Psoas muscle (tissue), 7 donors: ENCODE measurements at regions not wholly inside any gene's neighbourhood (a gene's known extent, or its start where the extent isn't known, plus 50 kb on each side); places are given as distances from the start of the nearest gene placed in this dataset.

ENCODE experiments used
- ATAC-seq, 4 donors: fragments of 200-7000 bp; cut with Tn5 transposase; one replicate each; pipeline ENCODE4 v1.9.1; 2020; ENCODE audit warnings: moderate library complexity in 3 of 4, mild to moderate bottlenecking in 2 of 4
- DNase-seq, 2 donors: peaks; one replicate each; pipeline ENCODE4 v3.0.0-alpha.2; 2020
- H3K27ac ChIP-seq: fragments of 200-600 bp; one replicate; pipeline ENCODE4 v1.8.0; 2022
- H3K27me3 ChIP-seq, 3 donors: fragments of 200-600 bp in 1 of 3; one replicate each; pipeline versions ENCODE4 v1.6.1 to v1.8.0; 2013 to 2022; ENCODE audit warnings: low read length in 2 of 3, mild to moderate bottlenecking in 2 of 3, moderate library complexity in 1 of 3; ENCODE audit not compliant: insufficient read depth in 3 of 3
- H3K36me3 ChIP-seq, 2 donors: fragments of 200-600 bp in 1 of 2; one replicate each; pipeline versions ENCODE4 v1.6.1 to v1.8.0; 2013 to 2022; ENCODE audit warnings: low read depth in 1 of 2, mild to moderate bottlenecking in 1 of 2, moderate library complexity in 1 of 2; ENCODE audit not compliant: insufficient read depth in 1 of 2
- H3K4me1 ChIP-seq: fragments of 200-600 bp; one replicate; pipeline ENCODE4 v1.8.0; 2022
- H3K4me3 ChIP-seq: fragments of 200-600 bp; one replicate; pipeline ENCODE4 v1.8.0; 2022; ENCODE audit warnings: mild to moderate bottlenecking
- H3K9me3 ChIP-seq: fragments of 200-600 bp; one replicate; pipeline ENCODE4 v1.8.0; 2022
- CTCF ChIP-seq: fragments of 200-600 bp; IDR thresholded peaks from one replicate; pipeline ENCODE4 v1.8.0; 2022; ENCODE audit warnings: antibody characterized with exemption
- WGBS, 3 donors: extraction: QIAGEN DNeasy Blood & Tissue Kit; methylation state at CpG; one replicate each; pipeline versions ENCODE4 v1.1.6 to v1.1.7; 2013; 5-methylcytosine and 5-hydroxymethylcytosine counted together
- intact Hi-C, 2 donors: fragments of 100-400 bp; cut with DNase I; formaldehyde crosslinking; loops; one replicate each; pipeline versions ENCODE4 v1.11.0 to v1.14.2; 2022
- donor health status: healthy with polysubstance abuse.
- donor health status: DM: no; HTN: no; CAD: no; lungs with moderate emphysema.
- donor health status: Bipolar disorder and iron deficiency.
- donor health status: healthy.
- donor health status: DM: yes; HTN: yes; CAD: no.
- donor health status: DM: no; HTN: no; CAD: no.
- donor health status: DM: yes; HTN: yes; CAD: no.

- TF ChIP-seq CTCF = no peak
- H3K36me3 ChIP-seq = no peaks in the 10 kb centered on the region
- 83 to 88% (median 86%) methylated on average over 1 of the region's 1 CpG for WGBS, 3 donors
- H3K4me3 ChIP-seq = no peak overlapping the region
- no peak for DNase-seq
- H3K9me3 ChIP-seq = no peaks in the 10 kb centered on the region
- ATAC-seq = peak in 2 of 4 donors; percentile 35 to 40
- no peaks in the 10 kb centered on the region for H3K4me1 ChIP-seq
- no peak overlapping the region for H3K27ac ChIP-seq
- H3K27me3 ChIP-seq = no peaks in the 10 kb centered on the region
- intact Hi-C loops = no loop called here
These were observed 169.5 kb upstream of the NTF3 start for GRCh38 chr12:5262450-5262849.

- H3K4me3 ChIP-seq = no peak overlapping the region
- H3K36me3 ChIP-seq = no peaks in the 10 kb centered on the region
- H3K9me3 ChIP-seq = no peaks in the 10 kb centered on the region
- WGBS, 3 donors = 12 to 47% (median 26%) methylated on average over 2 of the region's 2 CpGs
- no peaks in the 10 kb centered on the region for H3K27me3 ChIP-seq
- H3K4me1 ChIP-seq = no peaks in the 10 kb centered on the region
- ATAC-seq = no peak
- no peak for TF ChIP-seq CTCF
- intact Hi-C loops = no loop called here
- no peak for DNase-seq
- H3K27ac ChIP-seq = no peak overlapping the region
These were observed 169.0 kb upstream of the NTF3 start for GRCh38 chr12:5262885-5263284.

GRCh38 chr12:5264006-5264405 lies 167.9 kb upstream of the NTF3 start:
- Histone ChIP-seq H3K36me3 (no peaks in the 10 kb centered on the region), H3K27ac (no peak overlapping the region), H3K4me1 (no peaks in the 10 kb centered on the region), H3K4me3 (no peak overlapping the region), H3K9me3 (no peaks in the 10 kb centered on the region), H3K27me3 (no peaks in the 10 kb centered on the region)
- intact Hi-C loops = no loop called here
- DNase-seq = no peak
- TF ChIP-seq CTCF = no peak
- 60 to 65% (median 65%) methylated on average over 2 of the region's 2 CpGs for WGBS, 3 donors
- ATAC-seq = no peak

GRCh38 chr12:5267603-5268423 lies 164.1 kb upstream of the NTF3 start:
- DNase-seq (no peak), ATAC-seq (no peak)
- H3K4me1 ChIP-seq = no peaks in the 10 kb centered on the region
- no peak for TF ChIP-seq CTCF
- no peak overlapping the region for H3K4me3 ChIP-seq
- H3K27ac ChIP-seq = no peak overlapping the region
- no peaks in the 10 kb centered on the region for H3K36me3 ChIP-seq
- intact Hi-C loops = no loop called here
- H3K9me3 ChIP-seq = no peaks in the 10 kb centered on the region
- WGBS, 3 donors = 90 to 92% (median 92%) methylated on average over 9 of the region's 9 CpGs
- H3K27me3 ChIP-seq = no peaks in the 10 kb centered on the region
